ENCODE measurements at regions not wholly inside any gene's neighbourhood (a gene's known extent, or its start where the extent isn't known, plus 50 kb on each side); places are given as distances from the start of the nearest gene placed in this dataset.
A peak's percentile ranks its signal among the peaks of the same experiment; 100 is the strongest.

DNA sequence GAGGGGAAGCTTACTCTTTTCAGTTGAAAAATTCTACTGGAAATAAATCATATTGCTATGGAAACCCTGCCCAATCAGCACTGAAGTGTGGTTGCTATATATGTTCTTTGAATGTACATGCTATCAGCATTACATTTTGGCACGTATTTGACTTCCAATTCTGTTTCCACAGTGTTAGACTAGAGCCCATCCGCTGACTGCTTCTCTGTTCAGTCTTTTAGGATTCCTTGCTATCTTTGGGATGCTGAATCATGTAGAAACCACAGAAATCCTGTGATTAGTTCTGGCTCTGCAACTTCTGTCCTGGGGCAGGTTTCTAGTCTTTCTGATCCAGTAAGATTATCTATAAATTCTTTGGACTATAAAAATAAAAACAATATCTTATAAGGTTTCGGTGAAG, 128.2 kb upstream of the SLC7A14 start (continued):
- no peak for TF ChIP-seq ZC3H8 (IDR thresholded peaks at IDR 0.05)
- no peak for TF ChIP-seq KDM2B (CRISPR knock-in tag; IDR thresholded peaks at IDR 0.05)
- no peak for TF ChIP-seq NR2F6 (CRISPR knock-in tag; IDR thresholded peaks at IDR 0.05)
- TF ChIP-seq NFE2 (IDR thresholded peaks at IDR 0.05; ENCODE audit: low read depth), result peak; percentile 87
- no peak for TF ChIP-seq ZBED1 (IDR thresholded peaks at IDR 0.05)
- TF ChIP-seq, protein P1, sequence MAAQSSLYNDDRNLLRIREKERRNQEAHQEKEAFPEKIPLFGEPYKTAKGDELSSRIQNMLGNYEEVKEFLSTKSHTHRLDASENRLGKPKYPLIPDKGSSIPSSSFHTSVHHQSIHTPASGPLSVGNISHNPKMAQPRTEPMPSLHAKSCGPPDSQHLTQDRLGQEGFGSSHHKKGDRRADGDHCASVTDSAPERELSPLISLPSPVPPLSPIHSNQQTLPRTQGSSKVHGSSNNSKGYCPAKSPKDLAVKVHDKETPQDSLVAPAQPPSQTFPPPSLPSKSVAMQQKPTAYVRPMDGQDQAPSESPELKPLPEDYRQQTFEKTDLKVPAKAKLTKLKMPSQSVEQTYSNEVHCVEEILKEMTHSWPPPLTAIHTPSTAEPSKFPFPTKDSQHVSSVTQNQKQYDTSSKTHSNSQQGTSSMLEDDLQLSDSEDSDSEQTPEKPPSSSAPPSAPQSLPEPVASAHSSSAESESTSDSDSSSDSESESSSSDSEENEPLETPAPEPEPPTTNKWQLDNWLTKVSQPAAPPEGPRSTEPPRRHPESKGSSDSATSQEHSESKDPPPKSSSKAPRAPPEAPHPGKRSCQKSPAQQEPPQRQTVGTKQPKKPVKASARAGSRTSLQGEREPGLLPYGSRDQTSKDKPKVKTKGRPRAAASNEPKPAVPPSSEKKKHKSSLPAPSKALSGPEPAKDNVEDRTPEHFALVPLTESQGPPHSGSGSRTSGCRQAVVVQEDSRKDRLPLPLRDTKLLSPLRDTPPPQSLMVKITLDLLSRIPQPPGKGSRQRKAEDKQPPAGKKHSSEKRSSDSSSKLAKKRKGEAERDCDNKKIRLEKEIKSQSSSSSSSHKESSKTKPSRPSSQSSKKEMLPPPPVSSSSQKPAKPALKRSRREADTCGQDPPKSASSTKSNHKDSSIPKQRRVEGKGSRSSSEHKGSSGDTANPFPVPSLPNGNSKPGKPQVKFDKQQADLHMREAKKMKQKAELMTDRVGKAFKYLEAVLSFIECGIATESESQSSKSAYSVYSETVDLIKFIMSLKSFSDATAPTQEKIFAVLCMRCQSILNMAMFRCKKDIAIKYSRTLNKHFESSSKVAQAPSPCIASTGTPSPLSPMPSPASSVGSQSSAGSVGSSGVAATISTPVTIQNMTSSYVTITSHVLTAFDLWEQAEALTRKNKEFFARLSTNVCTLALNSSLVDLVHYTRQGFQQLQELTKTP (IDR thresholded peaks at IDR 0.05; ENCODE audit: low read depth in 1 of 2, partially characterized antibody in 2 of 2), result no peak
- TF ChIP-seq E2F3 (CRISPR knock-in tag; IDR thresholded peaks at IDR 0.05), result no peak
- TF ChIP-seq RFX1 (IDR thresholded peaks at IDR 0.05), result peak; percentile 24; the same call in 1 of the 2 replicates
- TF ChIP-seq, protein P2, sequence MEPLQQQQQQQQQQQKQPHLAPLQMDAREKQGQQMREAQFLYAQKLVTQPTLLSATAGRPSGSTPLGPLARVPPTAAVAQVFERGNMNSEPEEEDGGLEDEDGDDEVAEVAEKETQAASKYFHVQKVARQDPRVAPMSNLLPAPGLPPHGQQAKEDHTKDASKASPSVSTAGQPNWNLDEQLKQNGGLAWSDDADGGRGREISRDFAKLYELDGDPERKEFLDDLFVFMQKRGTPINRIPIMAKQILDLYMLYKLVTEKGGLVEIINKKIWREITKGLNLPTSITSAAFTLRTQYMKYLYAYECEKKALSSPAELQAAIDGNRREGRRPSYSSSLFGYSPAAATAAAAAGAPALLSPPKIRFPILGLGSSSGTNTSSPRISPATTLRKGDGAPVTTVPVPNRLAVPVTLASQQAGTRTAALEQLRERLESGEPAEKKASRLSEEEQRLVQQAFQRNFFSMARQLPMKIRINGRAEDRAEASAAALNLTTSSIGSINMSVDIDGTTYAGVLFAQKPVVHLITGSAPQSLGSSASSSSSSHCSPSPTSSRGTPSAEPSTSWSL (CRISPR knock-in tag; IDR thresholded peaks at IDR 0.05; ENCODE audit: borderline replicate concordance), result no peak
- TF ChIP-seq MAFK (IDR thresholded peaks at IDR 0.05; ENCODE audit: low read length), result peak; percentile 53
- TF ChIP-seq KDM1A (IDR thresholded peaks at IDR 0.05), result peak; percentile 76 to 85
- TF ChIP-seq ZNF134 (CRISPR knock-in tag; conservative IDR thresholded peaks at IDR 0.05), result no peak
- TF ChIP-seq C11orf30 (IDR thresholded peaks at IDR 0.05; ENCODE audit: low read depth), result peak; percentile 66
- no peak for TF ChIP-seq SPI1 (IDR thresholded peaks at IDR 0.05; ENCODE audit: borderline replicate concordance, low read depth, low read length)
- TF ChIP-seq MAFF (IDR thresholded peaks at IDR 0.05; ENCODE audit: low read length), result peak; percentile 54

All from K562 (cell line).